EH (cell line): ENCODE measurements at regions not wholly inside any gene's neighbourhood (a gene's known extent, or its start where the extent isn't known, plus 50 kb on each side); places are given as distances from the start of the nearest gene placed in this dataset.

Experiments
- DNase-seq: peaks from one replicate; pipeline ENCODE4 v3.0.0-alpha.2; 2015; ENCODE audit warnings: low read depth

GRCh38 chr6:8743170-8743745, 307.9 kb upstream of the SLC35B3 start:
- no peak for DNase-seq

DNA sequence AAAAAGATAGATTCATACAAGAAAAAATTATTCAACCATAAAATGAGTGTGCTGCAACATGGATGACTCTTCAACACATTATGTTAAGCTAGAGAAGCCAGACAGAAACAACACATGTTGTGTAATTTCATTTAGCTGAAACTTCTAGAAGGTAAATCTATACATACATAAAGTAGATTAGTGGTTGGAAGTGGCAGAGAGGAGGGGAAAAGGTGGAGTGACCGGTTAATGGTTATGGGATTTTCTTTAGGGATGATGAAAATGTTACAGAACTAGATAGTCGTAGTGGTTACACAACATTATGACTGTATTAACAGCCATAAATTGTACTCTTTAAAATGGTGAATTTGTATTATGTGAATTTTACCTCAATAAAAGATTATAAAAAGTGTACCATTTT, 304.1 kb upstream of the SLC35B3 start:
- no peak for DNase-seq

DNA sequence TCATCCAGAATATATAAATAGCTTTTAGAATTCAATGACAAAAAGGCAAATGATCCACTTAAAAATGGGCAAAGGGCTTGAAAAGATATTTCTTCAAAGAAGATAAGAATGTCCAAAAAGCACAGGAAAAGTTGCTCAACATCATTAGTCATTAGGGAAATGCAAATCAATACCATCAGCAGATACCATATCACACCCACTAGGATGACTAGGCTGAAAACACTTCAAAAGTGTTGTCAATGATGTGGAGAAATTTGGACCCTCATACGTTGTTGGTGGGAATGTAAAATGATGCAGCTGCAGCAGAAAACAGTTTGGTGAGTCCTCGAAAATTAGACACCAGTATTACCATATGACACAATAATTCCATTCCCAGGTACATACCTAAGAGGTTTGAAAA, 303.6 kb upstream of the SLC35B3 start:
- no peak for DNase-seq

- DNase-seq = no peak
Observed at GRCh38 chr6:8736156-8736895, 301.0 kb upstream of the SLC35B3 start.

DNA sequence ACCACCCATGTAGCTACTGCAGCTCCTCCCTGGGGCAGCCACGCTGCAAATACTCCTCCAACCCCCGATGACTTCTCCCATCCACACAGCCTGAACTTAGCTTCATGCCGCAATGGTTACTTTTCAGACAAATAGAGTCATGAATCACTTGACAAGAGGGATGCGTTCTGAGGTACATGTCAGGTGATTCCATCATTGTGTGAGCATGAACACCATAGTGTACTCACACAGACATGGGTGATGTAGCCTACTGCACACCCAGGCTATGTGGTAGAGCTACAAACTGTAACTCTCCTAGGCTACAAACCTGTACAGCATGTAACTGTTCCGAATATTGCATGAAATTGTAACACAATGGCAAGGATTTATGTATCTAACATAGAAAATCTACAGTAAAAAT, 298.5 kb upstream of the SLC35B3 start:
- no peak for DNase-seq

GRCh38 chr6:8731874-8732273, 296.5 kb upstream of the SLC35B3 start:
- no peak for DNase-seq

DNA sequence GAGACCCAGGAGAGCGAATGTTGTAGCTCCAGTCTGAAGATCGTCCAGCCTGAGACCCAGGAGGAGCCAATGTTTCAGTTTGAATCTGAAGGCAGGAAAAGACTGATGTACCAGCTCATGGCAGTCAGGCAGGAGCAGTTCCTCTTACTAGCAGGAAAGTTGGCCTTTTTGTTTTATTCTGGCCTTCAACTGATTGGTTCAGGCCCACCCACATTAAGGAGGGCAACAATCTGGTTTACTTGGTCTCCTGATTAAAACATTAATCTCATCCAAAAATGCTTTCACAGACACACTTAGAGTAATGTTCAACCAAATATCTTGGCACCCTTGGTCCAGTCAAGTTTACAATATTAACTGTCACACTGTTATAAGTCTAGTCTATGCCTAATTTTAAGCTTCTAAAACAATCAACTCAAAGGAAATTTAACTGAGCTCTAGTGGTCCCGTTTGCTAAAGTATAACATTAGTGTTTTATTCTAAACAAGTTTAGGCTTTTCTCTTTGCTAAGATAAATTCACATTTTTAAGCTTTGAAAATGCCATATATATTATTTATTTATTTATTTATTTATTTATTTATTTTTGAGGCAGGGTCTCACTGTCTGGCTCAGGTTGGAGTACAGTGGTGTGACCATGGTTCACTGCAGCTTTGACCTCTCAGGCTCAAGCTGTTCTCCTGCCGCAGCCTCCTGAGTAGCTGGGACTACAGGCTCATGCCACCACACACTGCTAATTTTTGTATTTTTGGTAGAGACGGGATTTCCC, 275.5 kb upstream of the SLC35B3 start:
- DNase-seq = no peak

DNA sequence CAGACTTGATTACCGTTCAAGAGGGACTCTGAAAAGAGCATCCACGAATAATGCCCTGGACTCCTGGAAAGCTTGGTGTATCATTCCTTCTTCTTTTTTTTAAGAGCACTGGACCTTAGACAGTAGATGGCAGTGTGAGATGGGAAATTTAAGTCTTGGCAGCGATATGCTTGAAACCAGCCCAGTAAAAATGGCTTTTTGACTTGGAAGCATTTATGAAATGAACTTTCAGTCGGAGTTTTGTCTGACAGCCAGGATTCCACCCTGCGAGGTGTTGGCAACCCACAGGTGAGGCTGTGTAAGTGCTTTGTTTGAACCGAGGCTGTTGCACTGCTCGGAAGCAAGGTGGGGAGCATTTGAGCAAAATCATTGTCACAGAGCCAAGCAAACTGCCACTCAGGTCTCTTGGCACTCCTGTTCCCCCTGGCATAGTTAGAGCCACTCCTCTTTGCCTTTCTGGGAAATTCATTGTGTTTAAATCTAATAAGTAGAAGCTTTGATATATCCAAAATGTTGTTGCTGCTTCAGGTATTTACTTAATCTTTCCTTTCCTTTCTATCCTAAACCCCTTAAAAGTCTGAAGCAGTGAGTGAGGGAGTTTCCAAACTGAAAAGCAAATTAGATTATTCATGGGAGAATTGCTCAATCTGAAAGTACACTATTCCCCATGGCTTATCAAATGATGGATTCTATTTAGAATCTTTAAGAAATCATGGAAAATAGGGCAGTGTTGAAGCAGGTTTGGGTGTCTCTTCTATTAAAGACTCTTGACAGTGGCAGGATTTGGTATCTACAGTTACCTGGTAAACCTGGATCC, 272.8 kb upstream of the SLC35B3 start:
- peak; percentile 33 for DNase-seq

GRCh38 chr6:8707369-8707768, 272.0 kb upstream of the SLC35B3 start:
- no peak for DNase-seq

DNA sequence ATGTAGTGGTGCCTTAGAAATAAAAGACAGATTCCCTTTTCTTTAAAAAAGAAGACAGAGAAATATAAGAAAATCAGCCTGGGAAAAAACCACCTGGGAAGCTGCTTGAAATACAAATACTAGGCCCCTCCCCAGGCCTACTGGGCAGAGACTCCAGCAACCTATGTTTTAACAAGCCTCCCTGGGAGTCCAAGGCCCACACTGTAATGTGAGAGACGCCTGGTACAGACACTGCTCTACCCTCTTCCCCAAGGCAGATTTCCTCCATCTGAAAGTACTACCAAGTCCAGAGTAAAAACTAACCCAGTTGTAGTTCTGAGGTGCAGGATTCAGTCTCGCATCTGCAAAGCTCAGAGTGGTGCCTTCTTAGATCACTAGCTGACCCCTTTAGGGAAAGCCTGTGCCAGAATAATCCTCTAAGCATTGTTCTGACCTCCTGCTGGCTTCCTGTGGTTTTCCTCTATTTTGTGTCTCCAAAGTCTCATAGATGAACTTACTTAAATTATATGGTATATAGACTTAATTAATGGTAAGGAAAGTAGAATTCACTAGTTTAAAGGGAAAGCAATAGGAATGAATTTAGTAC, 270.2 kb upstream of the SLC35B3 start:
- no peak for DNase-seq

DNA sequence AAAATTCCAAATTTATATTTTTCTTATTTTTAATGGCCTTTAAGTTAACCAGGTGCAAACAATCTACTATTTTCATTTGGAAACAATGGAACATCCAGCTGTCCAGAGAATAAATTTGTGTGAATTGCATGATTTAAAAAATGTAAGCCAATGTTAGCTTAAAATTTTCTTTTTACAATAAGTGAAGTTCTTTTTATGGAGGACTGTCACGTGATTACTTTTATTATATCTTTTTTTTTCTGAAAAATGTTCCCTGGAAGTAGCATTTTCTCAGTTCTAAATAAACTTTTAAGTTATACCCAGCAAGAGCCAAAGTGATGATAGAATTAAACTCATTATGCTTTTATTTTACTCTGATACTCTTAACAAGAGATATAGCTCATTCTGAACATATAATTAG, 267.7 kb upstream of the SLC35B3 start:
- DNase-seq = no peak

GRCh38 chr6:8688821-8689220, 253.5 kb upstream of the SLC35B3 start:
- DNase-seq = no peak

DNA sequence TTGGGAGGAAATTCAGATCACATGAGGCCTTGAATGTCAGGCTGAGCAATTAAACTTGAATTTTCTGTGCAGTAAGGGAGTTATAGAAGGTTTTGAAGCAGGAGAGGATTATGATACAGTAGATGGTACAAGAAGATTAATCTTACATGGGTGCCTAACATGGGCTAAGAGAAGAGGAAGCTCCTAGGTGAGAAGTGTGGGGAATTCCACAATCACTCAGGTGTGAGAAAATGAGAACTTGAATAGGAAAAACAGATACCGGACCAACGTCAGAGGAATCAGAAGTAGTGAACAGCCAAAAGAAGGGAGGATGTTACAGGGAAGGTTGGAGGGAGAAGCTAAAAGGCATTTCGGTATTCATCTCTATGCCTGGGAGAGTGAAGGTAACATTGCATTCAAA, 250.7 kb upstream of the SLC35B3 start:
- no peak for DNase-seq

- DNase-seq = no peak
Observed at GRCh38 chr6:8683204-8683603, 247.9 kb upstream of the SLC35B3 start.

- DNase-seq = no peak
Observed at GRCh38 chr6:8679823-8680222, 244.5 kb upstream of the SLC35B3 start.

DNA sequence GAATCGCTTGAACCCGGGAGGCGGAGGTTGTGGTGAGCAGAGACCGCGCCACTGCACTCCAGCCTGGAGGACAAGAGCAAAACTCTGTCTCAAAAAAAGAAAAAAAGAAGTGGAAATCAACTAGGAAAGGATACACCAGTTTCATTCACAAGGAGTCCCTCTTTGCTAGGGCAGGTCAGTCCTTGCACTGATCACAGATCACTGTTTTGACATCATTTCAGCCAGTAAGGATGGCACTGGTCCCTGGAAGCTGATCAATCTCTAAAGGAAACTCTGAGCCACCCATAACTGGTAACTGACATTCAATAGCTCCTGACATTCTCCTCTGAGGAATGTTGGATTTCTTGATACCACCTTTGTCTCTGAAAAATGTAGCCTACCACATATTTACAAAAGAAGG, 243.1 kb upstream of the SLC35B3 start:
- DNase-seq = no peak

- no peak for DNase-seq
Observed at GRCh38 chr6:8674126-8674525, 238.8 kb upstream of the SLC35B3 start.

- no peak for DNase-seq
Observed at GRCh38 chr6:8672882-8673281, 237.5 kb upstream of the SLC35B3 start.

DNA sequence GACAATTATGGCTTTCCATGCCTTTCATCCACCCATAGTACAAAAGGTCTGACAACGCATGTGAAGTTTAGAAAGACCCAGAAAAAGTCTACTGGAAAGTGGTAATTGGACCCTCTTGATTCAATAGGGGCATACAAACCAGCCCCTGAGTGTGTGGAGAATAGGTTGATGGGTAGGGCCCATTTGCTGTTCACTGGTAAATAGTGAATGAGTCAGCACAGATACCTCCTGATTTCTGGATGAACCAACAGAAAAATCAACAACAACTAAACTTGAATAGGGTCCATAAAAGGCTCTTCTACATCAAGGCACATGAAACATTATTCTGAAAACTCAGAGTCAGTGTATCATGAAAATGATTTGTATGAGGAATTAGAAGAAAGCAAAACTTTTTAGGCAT, 235.4 kb upstream of the SLC35B3 start:
- no peak for DNase-seq

- no peak for DNase-seq
Observed at GRCh38 chr6:8664700-8665099, 229.4 kb upstream of the SLC35B3 start.

- DNase-seq = no peak
Observed at GRCh38 chr6:8664070-8664469, 228.7 kb upstream of the SLC35B3 start.
